B cell (primary cell): ENCODE measurements at regions not wholly inside any gene's neighbourhood (a gene's known extent, or its start where the extent isn't known, plus 50 kb on each side); places are given as distances from the start of the nearest gene placed in this dataset.

Experiments used
- ATAC-seq: fragments of 200-7000 bp; cut with Tn5 transposase; one replicate; pipeline ENCODE4 v1.10.0; 2021; ENCODE audit warnings: low read depth, mild to moderate bottlenecking, moderate number of reproducible peaks, moderate library complexity
- CTCF ChIA-PET: fragments of 350-600 bp; sonication (Branson Sonifier 250); formaldehyde crosslinking; loops from one replicate; lab custom pipeline; 2021; ENCODE audit warnings: antibody characterized with exemption, inconsistent platforms; lab: Charles Lee
- POLR2A ChIA-PET: fragments of 350-600 bp; sonication (Branson Sonifier 250); formaldehyde crosslinking; loops from one replicate; lab custom pipeline; 2021; ENCODE audit warnings: antibody characterized with exemption; lab: Charles Lee
- DNase-seq: peaks from one replicate; pipeline ENCODE4 v3.0.0; 2013
- H2AFZ ChIP-seq: 2 replicates; pipeline ENCODE4 v1.6.1; 2012; ENCODE audit warnings: mild to moderate bottlenecking, low read depth, low read length; ENCODE audit not compliant: insufficient read depth, poor library complexity, severe bottlenecking
- H3K27ac ChIP-seq, 2 donors: 1 replicate in 1 of 2; 2 replicates in 1 of 2; pipeline ENCODE4 v1.5.1; 2012 to 2013; ENCODE audit warnings: low read length in 2 of 2, mild to moderate bottlenecking in 2 of 2, moderate library complexity in 1 of 2
- H3K27me3 ChIP-seq, 4 experiments: fragments of 200-600 bp in 1 of 4; sonication (generic) in 1 of 4; replicated peaks in 1 of 4; 1 replicate in 2 of 4; 2 replicates in 2 of 4; pipeline versions ENCODE4 v1.6.1 to v1.7.0; 2013 to 2016; ENCODE audit warnings: low read length in 3 of 4, mild to moderate bottlenecking in 2 of 4, mixed read lengths in 1 of 4, moderate library complexity in 1 of 4; ENCODE audit not compliant: insufficient read depth in 4 of 4, control insufficient read depth in 3 of 4; ENCODE audit errors: control extremely low read depth in 1 of 4
- H3K36me3 ChIP-seq, 2 experiments: replicated peaks in 1 of 2; 1 replicate in 1 of 2; 2 replicates in 1 of 2; pipeline versions ENCODE4 v1.6.1 to v1.7.1; 2013; ENCODE audit warnings: low read length in 1 of 2; ENCODE audit not compliant: insufficient read depth in 2 of 2, control insufficient read depth in 1 of 2; ENCODE audit errors: control extremely low read depth in 1 of 2, extremely low read depth in 1 of 2
- H3K4me1 ChIP-seq, 2 donors: fragments of 200-600 bp in 1 of 2; sonication (generic) in 1 of 2; 1 replicate in 1 of 2; 2 replicates in 1 of 2; pipeline versions ENCODE4 v1.5.1 to v1.6.1; 2013 to 2017; ENCODE audit warnings: low read length in 2 of 2; ENCODE audit not compliant: control insufficient read depth in 2 of 2, insufficient read depth in 2 of 2
- H3K4me2 ChIP-seq: replicated peaks from 2 replicates; pipeline ENCODE3; 2012; ENCODE audit warnings: mild to moderate bottlenecking, low read depth, low read length; ENCODE audit not compliant: poor library complexity, severe bottlenecking
- H3K4me3 ChIP-seq, 5 experiments: fragments of 200-600 bp in 1 of 5; sonication (generic) in 1 of 5; 1 replicate in 3 of 5; 2 replicates in 2 of 5; pipeline versions ENCODE4 v1.5.1 to v1.7.0; 2011 to 2016; ENCODE audit warnings: low read length in 4 of 5, mild to moderate bottlenecking in 4 of 5, low read depth in 2 of 5, control low read depth in 1 of 5, moderate library complexity in 1 of 5; ENCODE audit not compliant: insufficient read depth in 1 of 5; ENCODE audit errors: control extremely low read depth in 1 of 5, extremely low read depth in 1 of 5
- H3K79me2 ChIP-seq: fragments of 200-600 bp; sonication (generic); one replicate; pipeline ENCODE4 v1.6.0; 2016; ENCODE audit warnings: low read length; ENCODE audit not compliant: control insufficient read depth, insufficient read depth
- H3K9ac ChIP-seq: fragments of 200-600 bp; sonication (generic); 2 replicates; pipeline ENCODE4 v1.6.1; 2017; ENCODE audit warnings: mild to moderate bottlenecking, low read length, moderate library complexity
- H3K9me3 ChIP-seq, 3 donors: one replicate each; pipeline versions ENCODE4 v1.6.1 to v1.7.1; 2013; ENCODE audit warnings: low read length in 2 of 3; ENCODE audit not compliant: control insufficient read depth in 2 of 3, insufficient read depth in 1 of 3; ENCODE audit errors: control extremely low read depth in 1 of 3
- H4K20me1 ChIP-seq: 2 replicates; pipeline ENCODE4 v1.6.0; 2012; ENCODE audit warnings: mild to moderate bottlenecking, low read length; ENCODE audit not compliant: insufficient read depth, control insufficient read depth, poor library complexity, severe bottlenecking
- H3K27ac Mint-ChIP-seq: one replicate; pipeline ENCODE4 v1.8.0; 2021; ENCODE audit warnings: mixed read lengths
- H3K27me3 Mint-ChIP-seq: one replicate; pipeline ENCODE4 v1.8.0; 2021; ENCODE audit warnings: mixed read lengths
- H3K4me1 Mint-ChIP-seq: one replicate; pipeline ENCODE4 v1.8.0; 2021; ENCODE audit warnings: mixed read lengths
- H3K4me3 Mint-ChIP-seq: one replicate; pipeline ENCODE4 v1.8.0; 2021; ENCODE audit warnings: mixed read lengths
- H3K9me3 Mint-ChIP-seq: one replicate; pipeline ENCODE4 v1.8.0; 2022; ENCODE audit warnings: mixed read lengths; ENCODE audit not compliant: insufficient read depth
- EZH2 ChIP-seq: IDR thresholded peaks from 2 replicates; pipeline ENCODE4 v1.6.1; 2012; ENCODE audit warnings: borderline replicate concordance, low read depth, mild to moderate bottlenecking, moderate library complexity, low read length; ENCODE audit not compliant: insufficient read depth, poor library complexity, severe bottlenecking
- WGBS: methylation state at CpG from one replicate; pipeline ENCODE4 v1.1.5; 2013; ENCODE audit warnings: missing lambda C conversion rate; ENCODE audit not compliant: insufficient coverage; 5-methylcytosine and 5-hydroxymethylcytosine counted together
- intact Hi-C: fragments of 100-400 bp; cut with micrococcal nuclease; formaldehyde crosslinking; loops from one replicate; pipeline ENCODE4 v1.10.0; 2022
- TF ChIP-seq, protein P1 (sequence below): fragments of 200-600 bp; IDR thresholded peaks from one replicate; pipeline ENCODE4 v1.8.0; 2022; ENCODE audit warnings: antibody characterized with exemption, mild to moderate bottlenecking

DNA sequence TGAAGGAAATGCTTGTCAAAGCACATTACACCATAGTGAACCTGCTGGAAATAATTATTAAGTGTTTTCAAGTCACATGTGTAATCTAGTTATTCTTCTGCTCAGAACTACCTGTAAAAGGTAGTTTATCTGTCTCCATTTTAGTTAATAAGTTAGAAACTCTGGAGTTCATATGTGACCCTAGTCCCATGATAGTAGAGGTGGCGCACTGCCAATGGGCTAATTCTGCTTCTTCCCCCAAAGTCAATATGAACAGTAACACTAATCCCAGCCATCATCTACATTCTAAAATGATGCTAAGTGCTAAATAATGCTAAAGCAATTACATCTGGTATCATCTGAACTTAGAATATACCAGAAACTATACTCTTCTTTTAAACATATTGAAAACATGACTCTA, 361.0 kb upstream of the NECTIN3 start:
- no peaks in the 10 kb centered on the region for H3K4me1 Mint-ChIP-seq
- CTCF ChIA-PET, result no interaction called here

DNA sequence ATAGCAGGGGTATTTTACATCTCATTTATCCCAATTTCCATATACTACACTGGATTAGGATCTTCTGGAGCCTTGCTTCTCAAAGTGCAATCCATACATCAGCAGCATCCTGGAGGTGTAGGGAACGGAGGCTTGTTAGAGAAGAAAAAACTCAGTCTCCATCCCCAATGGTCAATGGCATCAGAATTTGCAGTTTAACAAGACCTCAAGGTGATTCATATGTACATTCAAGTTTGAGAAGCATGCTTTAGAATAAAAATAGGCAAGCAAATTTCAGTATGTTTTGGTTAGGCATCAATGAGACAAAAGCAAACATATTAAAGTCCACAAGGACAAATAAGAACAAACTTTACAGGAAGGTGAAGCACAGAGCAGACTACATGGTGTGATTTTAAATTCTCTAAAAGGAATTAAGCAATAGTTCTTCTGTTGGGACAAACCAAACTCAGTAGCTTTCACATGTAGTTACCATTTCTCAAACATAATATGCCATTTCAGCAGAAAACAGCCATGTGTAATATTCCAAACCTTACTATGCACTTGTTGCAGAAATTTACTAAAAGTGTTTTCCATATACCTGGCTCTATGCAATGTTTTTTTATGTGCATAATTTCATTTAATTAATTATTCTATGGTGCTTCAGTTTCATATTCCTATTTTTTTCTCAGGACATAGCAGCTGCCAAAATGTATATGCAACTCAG, 360.3 kb upstream of the NECTIN3 start:
- no peak overlapping the region for H3K9ac ChIP-seq
- DNase-seq, result no peak
- Mint-ChIP-seq H3K9me3 (no peaks in the 10 kb centered on the region), H3K4me1 (no peaks in the 10 kb centered on the region), H3K4me3 (no peak overlapping the region), H3K27ac (no peak overlapping the region), H3K27me3 (no peaks in the 10 kb centered on the region)
- H3K27ac ChIP-seq, result no peak overlapping the region
- CTCF ChIA-PET, result no interaction called here
- WGBS, result no CpG with 5 or more reads among the region's 1 CpG
- no peak overlapping the region for H3K4me2 ChIP-seq
- H3K36me3 ChIP-seq, result no peaks in the 10 kb centered on the region
- no peaks in the 10 kb centered on the region for H3K79me2 ChIP-seq
- no peaks in the 10 kb centered on the region for H4K20me1 ChIP-seq
- TF ChIP-seq, protein P1, sequence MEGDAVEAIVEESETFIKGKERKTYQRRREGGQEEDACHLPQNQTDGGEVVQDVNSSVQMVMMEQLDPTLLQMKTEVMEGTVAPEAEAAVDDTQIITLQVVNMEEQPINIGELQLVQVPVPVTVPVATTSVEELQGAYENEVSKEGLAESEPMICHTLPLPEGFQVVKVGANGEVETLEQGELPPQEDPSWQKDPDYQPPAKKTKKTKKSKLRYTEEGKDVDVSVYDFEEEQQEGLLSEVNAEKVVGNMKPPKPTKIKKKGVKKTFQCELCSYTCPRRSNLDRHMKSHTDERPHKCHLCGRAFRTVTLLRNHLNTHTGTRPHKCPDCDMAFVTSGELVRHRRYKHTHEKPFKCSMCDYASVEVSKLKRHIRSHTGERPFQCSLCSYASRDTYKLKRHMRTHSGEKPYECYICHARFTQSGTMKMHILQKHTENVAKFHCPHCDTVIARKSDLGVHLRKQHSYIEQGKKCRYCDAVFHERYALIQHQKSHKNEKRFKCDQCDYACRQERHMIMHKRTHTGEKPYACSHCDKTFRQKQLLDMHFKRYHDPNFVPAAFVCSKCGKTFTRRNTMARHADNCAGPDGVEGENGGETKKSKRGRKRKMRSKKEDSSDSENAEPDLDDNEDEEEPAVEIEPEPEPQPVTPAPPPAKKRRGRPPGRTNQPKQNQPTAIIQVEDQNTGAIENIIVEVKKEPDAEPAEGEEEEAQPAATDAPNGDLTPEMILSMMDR, result no peak
- no peak for TF ChIP-seq EZH2
- no peak overlapping the region for H2AFZ ChIP-seq
- no peak overlapping the region for H3K4me3 ChIP-seq
- no peaks in the 10 kb centered on the region for H3K4me1 ChIP-seq
- no peak for ATAC-seq
- H3K9me3 ChIP-seq, result no peaks in the 10 kb centered on the region
- POLR2A ChIA-PET, result no interaction called here
- H3K27me3 ChIP-seq, result no peaks in the 10 kb centered on the region
- intact Hi-C loops, result no loop called here

More for the DNA sequence above, 361.0 kb upstream of the NECTIN3 start:
- H3K27me3 ChIP-seq, result no peaks in the 10 kb centered on the region
- POLR2A ChIA-PET, result no interaction called here
- no CpG with 5 or more reads among the region's 1 CpG for WGBS
- H2AFZ ChIP-seq, result no peak overlapping the region
- H4K20me1 ChIP-seq, result no peaks in the 10 kb centered on the region
- Mint-ChIP-seq H3K9me3 (no peaks in the 10 kb centered on the region), H3K4me3 (no peak overlapping the region), H3K27ac (no peak overlapping the region), H3K27me3 (no peaks in the 10 kb centered on the region)
- H3K79me2 ChIP-seq, result no peaks in the 10 kb centered on the region
- H3K9ac ChIP-seq, result no peak overlapping the region
- no peaks in the 10 kb centered on the region for H3K9me3 ChIP-seq
- H3K27ac ChIP-seq, result no peak overlapping the region
- no peaks in the 10 kb centered on the region for H3K4me1 ChIP-seq
- intact Hi-C loops, result no loop called here
- no peak overlapping the region for H3K4me3 ChIP-seq
- TF ChIP-seq EZH2, result no peak
- TF ChIP-seq, protein P1, result no peak
- H3K4me2 ChIP-seq, result no peak overlapping the region
- no peak for DNase-seq
- H3K36me3 ChIP-seq, result no peaks in the 10 kb centered on the region
- ATAC-seq, result no peak
